Esophagus squamous epithelium (tissue), 5 donors: ENCODE measurements at regions not wholly inside any gene's neighbourhood (a gene's known extent, or its start where the extent isn't known, plus 50 kb on each side); places are given as distances from the start of the nearest gene placed in this dataset.

ENCODE experiments used
- DNase-seq: peaks from one replicate; lab custom pipeline; 2025; lab: John Stamatoyannopoulos, UW
- H3K27ac ChIP-seq, 4 donors: fragments of 200-600 bp; sonication (generic); one replicate each; pipeline ENCODE4 v1.5.1; 2016 to 2019; ENCODE audit warnings: mild to moderate bottlenecking in 1 of 4
- H3K27me3 ChIP-seq, 4 donors: fragments of 200-600 bp; sonication (generic); 1 replicate in 3 of 4; 2 replicates in 1 of 4; pipeline versions ENCODE4 v1.5.1 to v1.6.0; 2017 to 2021; ENCODE audit warnings: antibody characterized with exemption in 1 of 4
- H3K36me3 ChIP-seq, 3 donors: fragments of 200-600 bp; sonication (generic); one replicate each; pipeline ENCODE4 v1.5.1; 2016 to 2019
- H3K4me1 ChIP-seq, 3 donors: fragments of 200-600 bp; sonication (generic); one replicate each; pipeline ENCODE4 v1.5.1; 2017 to 2019
- H3K4me3 ChIP-seq, 4 donors: fragments of 200-600 bp; sonication (generic); 1 replicate in 3 of 4; 2 replicates in 1 of 4; pipeline ENCODE4 v1.5.1; 2016 to 2019; ENCODE audit warnings: mild to moderate bottlenecking in 2 of 4, moderate library complexity in 1 of 4
- H3K9me3 ChIP-seq, 3 donors: fragments of 200-600 bp; sonication (generic); one replicate each; pipeline ENCODE4 v1.5.1; 2016 to 2019
- CTCF ChIP-seq, 6 experiments: fragments of 450-650 bp in 4 of 6; fragments of 200-600 bp in 2 of 6; sonication (generic) in 2 of 6; IDR thresholded peaks; one replicate each; pipeline ENCODE4 v1.5.1; 2016 to 2019; ENCODE audit warnings: antibody characterized with exemption in 6 of 6, mild to moderate bottlenecking in 4 of 6, moderate library complexity in 4 of 6
- POLR2A ChIP-seq, 4 donors: fragments of 450-650 bp; IDR thresholded peaks; one replicate each; pipeline ENCODE4 v1.6.1; 2017; ENCODE audit warnings: antibody characterized with exemption in 4 of 4, mild to moderate bottlenecking in 4 of 4, moderate library complexity in 3 of 4
- WGBS, 2 donors: methylation state at CpG; one replicate each; pipeline ENCODE4 v1.1.5; 2018; 5-methylcytosine and 5-hydroxymethylcytosine counted together
- intact Hi-C: fragments of 100-400 bp; cut with DNase I; formaldehyde crosslinking; loops from one replicate; pipeline ENCODE4 v1.15.0; 2022
- donor health status: DM: yes; HTN: yes; CAD: no.

GRCh38 chr2:175647058-175647457, 355.0 kb downstream of the LNPK start:
- 100% methylated on average over 2 of the region's 2 CpGs; no CpG with 5 or more reads in 1 of the 2 donors for WGBS, 2 donors
- no peak for DNase-seq
- H3K9me3 ChIP-seq = peaks cover 0 to 15% (median 0%) of the 10 kb centered on the region in 3 donors
- H3K4me1 ChIP-seq = no peaks in the 10 kb centered on the region
- TF ChIP-seq POLR2A (IDR thresholded peaks at IDR 0.05) (no peak), CTCF (IDR thresholded peaks at IDR 0.05) (no peak)
- H3K36me3 ChIP-seq = no peaks in the 10 kb centered on the region
- intact Hi-C loops = no loop called here
- H3K4me3 ChIP-seq = no peak overlapping the region
- H3K27me3 ChIP-seq = no peaks in the 10 kb centered on the region
- no peak overlapping the region for H3K27ac ChIP-seq

GRCh38 chr2:175640655-175641054, 361.4 kb downstream of the LNPK start:
- H3K4me1 ChIP-seq = no peaks in the 10 kb centered on the region
- 64 to 92% methylated on average over 2 of the region's 2 CpGs for WGBS, 2 donors
- no peak for TF ChIP-seq CTCF (IDR thresholded peaks at IDR 0.05)
- TF ChIP-seq POLR2A (IDR thresholded peaks at IDR 0.05) = no peak
- H3K27me3 ChIP-seq = no peaks in the 10 kb centered on the region
- intact Hi-C loops = no loop called here
- no peaks in the 10 kb centered on the region for H3K36me3 ChIP-seq
- no peak for DNase-seq
- no peaks in the 10 kb centered on the region for H3K9me3 ChIP-seq
- H3K27ac ChIP-seq = no peak overlapping the region
- no peak overlapping the region for H3K4me3 ChIP-seq

GRCh38 chr2:175633227-175633626, 368.8 kb downstream of the LNPK start:
- Histone ChIP-seq H3K4me3 (no peak overlapping the region), H3K27me3 (no peaks in the 10 kb centered on the region), H3K36me3 (no peaks in the 10 kb centered on the region), H3K4me1 (no peaks in the 10 kb centered on the region), H3K27ac (no peak overlapping the region), H3K9me3 (no peaks in the 10 kb centered on the region)
- DNase-seq = no peak
- TF ChIP-seq CTCF (IDR thresholded peaks at IDR 0.05) (no peak), POLR2A (IDR thresholded peaks at IDR 0.05) (no peak)
- intact Hi-C loops = no loop called here
- 22 to 46% methylated on average over 2 of the region's 2 CpGs for WGBS, 2 donors

DNA sequence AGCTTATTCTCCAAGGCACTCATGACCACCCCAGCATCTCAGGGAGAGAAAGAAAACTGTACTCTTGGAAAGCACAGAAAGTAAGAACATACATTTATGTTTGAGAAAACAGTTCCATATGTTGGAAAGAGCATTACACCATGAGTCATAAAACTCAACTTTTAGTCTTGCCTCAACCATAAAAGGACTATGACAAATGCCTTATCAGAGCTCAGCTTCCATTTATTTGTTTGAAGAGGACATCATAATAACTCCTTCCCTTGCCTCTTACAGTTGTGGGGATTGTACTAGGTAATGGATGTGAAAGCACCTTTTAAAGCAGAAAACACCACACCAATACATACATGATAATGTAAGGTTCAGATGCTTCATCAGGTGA, 370.8 kb downstream of the LNPK start:
- intact Hi-C loops = no loop called here
- DNase-seq = no peak
- no peaks in the 10 kb centered on the region for H3K4me1 ChIP-seq

More for the DNA sequence above, 370.8 kb downstream of the LNPK start:
- H3K4me3 ChIP-seq = no peak overlapping the region
- no peak overlapping the region for H3K27ac ChIP-seq
- H3K36me3 ChIP-seq = no peaks in the 10 kb centered on the region
- no peaks in the 10 kb centered on the region for H3K9me3 ChIP-seq
- no peak for TF ChIP-seq POLR2A (IDR thresholded peaks at IDR 0.05)
- TF ChIP-seq CTCF (IDR thresholded peaks at IDR 0.05) = no peak
- H3K27me3 ChIP-seq = no peaks in the 10 kb centered on the region
